ENCODE measurements at regions not wholly inside any gene's neighbourhood (a gene's known extent, or its start where the extent isn't known, plus 50 kb on each side); places are given as distances from the start of the nearest gene placed in this dataset.

GRCh38 chr18:78293940-78294541, 685.6 kb upstream of the SALL3 start:
- DNase-seq = no peak

- DNase-seq = no peak
These were observed 684.4 kb upstream of the SALL3 start for GRCh38 chr18:78295262-78295661.

- DNase-seq = no peak
These were observed 683.5 kb upstream of the SALL3 start for GRCh38 chr18:78296166-78296565.

- DNase-seq = no peak
These were observed 682.6 kb upstream of the SALL3 start for GRCh38 chr18:78297048-78297447.

- no peak for DNase-seq
These were observed 676.0 kb upstream of the SALL3 start for GRCh38 chr18:78303519-78304191.

GRCh38 chr18:78304192-78305164, 675.1 kb upstream of the SALL3 start:
- peak; percentile 4 for DNase-seq

- no peak for DNase-seq
These were observed 673.8 kb upstream of the SALL3 start for GRCh38 chr18:78305789-78306188.

- no peak for DNase-seq
These were observed 670.3 kb upstream of the SALL3 start for GRCh38 chr18:78309307-78309706.

- no peak for DNase-seq
These were observed 669.7 kb upstream of the SALL3 start for GRCh38 chr18:78309924-78310323.

GRCh38 chr18:78319264-78319663, 660.4 kb upstream of the SALL3 start:
- DNase-seq = no peak

GRCh38 chr18:78319961-78320360, 659.7 kb upstream of the SALL3 start:
- DNase-seq = no peak

GRCh38 chr18:78321402-78321801, 658.2 kb upstream of the SALL3 start:
- DNase-seq = no peak

- no peak for DNase-seq
These were observed 656.0 kb upstream of the SALL3 start for GRCh38 chr18:78323453-78324197.

- DNase-seq = no peak
These were observed 652.0 kb upstream of the SALL3 start for GRCh38 chr18:78327643-78328042.

- DNase-seq = no peak
These were observed 648.9 kb upstream of the SALL3 start for GRCh38 chr18:78330766-78331165.

- no peak for DNase-seq
These were observed 626.7 kb upstream of the SALL3 start for GRCh38 chr18:78352910-78353309.

GRCh38 chr18:78362198-78362597, 617.4 kb upstream of the SALL3 start:
- DNase-seq = no peak

- DNase-seq = no peak
These were observed 615.8 kb upstream of the SALL3 start for GRCh38 chr18:78363556-78364387.

GRCh38 chr18:78364388-78364960, 615.1 kb upstream of the SALL3 start:
- no peak for DNase-seq

GRCh38 chr18:78367996-78368395, 611.6 kb upstream of the SALL3 start:
- no peak for DNase-seq

GRCh38 chr18:78368726-78369125, 610.9 kb upstream of the SALL3 start:
- DNase-seq = no peak

Measured in skin of body (tissue), 1 donor.